HepG2 (cell line): ENCODE measurements at regions not wholly inside any gene's neighbourhood (a gene's known extent, or its start where the extent isn't known, plus 50 kb on each side); places are given as distances from the start of the nearest gene placed in this dataset.

Source experiments
- ATAC-seq: fragments of 200-7000 bp; cut with Tn5 transposase; 3 replicates; pipeline ENCODE4 v1.9.1; 2020; ENCODE audit warnings: mild to moderate bottlenecking, moderate library complexity
- BruUV-seq: library from RNA; stranded (reverse); fragments of 400-500 nt; replicated peaks from 2 replicates; lab custom pipeline; 2021; lab: Mats Ljungman, UMichigan
- CTCF ChIA-PET: fragments of 300-600 bp; formaldehyde crosslinking; extraction: SDS; loops from one replicate; lab custom pipeline; 2021; ENCODE audit warnings: low total read pairs, inconsistent platforms, low intra/inter-chr PET ratio; lab: Yijun Ruan, JAX
- POLR2A ChIA-PET: fragments of 350-600 bp; sonication (Branson Sonifier 250); formaldehyde crosslinking; loops from one replicate; lab custom pipeline; 2020; ENCODE audit warnings: antibody characterized with exemption, inconsistent platforms; lab: Yijun Ruan, JAX
- DNase-seq: peaks from one replicate; pipeline ENCODE4 v3.0.0-alpha.2; 2015; ENCODE audit warnings: low spot score
- FAIRE-seq: peaks from 3 replicates; lab custom pipeline; 2011; peaks lifted over from hg19 to GRCh38; lab: Jason Lieb, UNC
- H2AFZ ChIP-seq: one replicate; pipeline ENCODE4 v1.6.1; 2011; ENCODE audit warnings: low read length, inconsistent platforms
- H3K27ac ChIP-seq: fragments of 300-600 bp; 3 replicates; pipeline ENCODE4 v1.8.0; 2011; ENCODE audit warnings: mixed run types, mild to moderate bottlenecking, mixed read lengths, low read length, inconsistent platforms; ENCODE audit not compliant: insufficient read depth; ENCODE audit errors: extremely low read length
- H3K27me3 ChIP-seq, 2 experiments: fragments of 200-600 bp in 1 of 2; 2 replicates in 1 of 2; 3 replicates in 1 of 2; pipeline versions ENCODE4 v1.6.0 to v1.8.0; 2011; ENCODE audit warnings: low read length in 2 of 2, mild to moderate bottlenecking in 2 of 2, moderate library complexity in 2 of 2, inconsistent platforms in 1 of 2; ENCODE audit not compliant: insufficient read depth in 2 of 2, control insufficient read depth in 1 of 2
- H3K36me3 ChIP-seq, 2 experiments: fragments of 200-600 bp in 1 of 2; replicated peaks in 1 of 2; 2 replicates in 1 of 2; 3 replicates in 1 of 2; pipeline versions ENCODE4 v1.5.1 to v1.8.0; 2011; ENCODE audit warnings: low read length in 2 of 2, inconsistent platforms in 1 of 2; ENCODE audit not compliant: insufficient read depth in 2 of 2, control insufficient read depth in 1 of 2
- H3K4me1 ChIP-seq: 2 replicates; pipeline ENCODE4 v1.5.1; 2012; ENCODE audit warnings: low read length, inconsistent platforms; ENCODE audit not compliant: insufficient read depth
- H3K4me2 ChIP-seq: 2 replicates; pipeline ENCODE4 v1.6.0; 2011; ENCODE audit warnings: low read depth, low read length, inconsistent platforms
- H3K4me3 ChIP-seq, 3 experiments: fragments of 200-600 bp in 1 of 3; sonication (generic), shearing (Covaris generic) in 1 of 3; replicated peaks in 1 of 3; 2 replicates each; pipeline ENCODE4 v1.5.1; 2011 to 2016; ENCODE audit warnings: low read length in 3 of 3, inconsistent platforms in 2 of 3, low read depth in 2 of 3, mild to moderate bottlenecking in 2 of 3, control low read depth in 1 of 3, mixed read lengths in 1 of 3; ENCODE audit not compliant: insufficient read depth in 1 of 3
- H3K79me2 ChIP-seq: one replicate; pipeline ENCODE4 v1.6.1; 2011; ENCODE audit warnings: low read length, inconsistent platforms; ENCODE audit not compliant: insufficient read depth
- H3K9ac ChIP-seq: 2 replicates; pipeline ENCODE4 v1.6.0; 2011; ENCODE audit warnings: mild to moderate bottlenecking, low read depth, low read length, inconsistent platforms; ENCODE audit not compliant: insufficient read depth
- H3K9me3 ChIP-seq: 2 replicates; pipeline ENCODE4 v1.5.1; 2012; ENCODE audit warnings: mild to moderate bottlenecking, low read length
- H4K20me1 ChIP-seq: 2 replicates; pipeline ENCODE4 v1.6.0; 2011; ENCODE audit warnings: inconsistent platforms, mild to moderate bottlenecking, low read length, moderate library complexity; ENCODE audit not compliant: insufficient read depth
- CBX1 ChIP-seq: IDR thresholded peaks from one replicate; pipeline ENCODE4 v1.6.1; 2016; ENCODE audit warnings: antibody characterized with exemption, low read depth
- FIP1L1 ChIP-seq: fragments of 200-400 bp; formaldehyde crosslinking; IDR thresholded peaks from 2 replicates; pipeline ENCODE4 v1.6.1; 2018; ENCODE audit warnings: low read depth, mild to moderate bottlenecking, low read length, moderate library complexity, borderline replicate concordance; ENCODE audit not compliant: insufficient read depth
- HOXA5 ChIP-seq: sonication (generic); formaldehyde crosslinking; IDR thresholded peaks from 2 replicates; pipeline ENCODE4 v1.4.0; 2020; ENCODE audit warnings: missing genetic modification reagents
- PHF8 ChIP-seq: sonication (generic); formaldehyde crosslinking; IDR thresholded peaks from 2 replicates; pipeline ENCODE4 v1.5.0; 2020; ENCODE audit warnings: missing genetic modification reagents
- SRSF4 ChIP-seq: fragments of 200-400 bp; formaldehyde crosslinking; IDR thresholded peaks from one replicate; pipeline ENCODE4 v1.6.1; 2018; ENCODE audit warnings: mild to moderate bottlenecking, low read depth, low read length, moderate library complexity; ENCODE audit not compliant: poor library complexity, severe bottlenecking
- WGBS: methylation state at CpG from one replicate; pipeline ENCODE4 v1.1.6; 2017; ENCODE audit warnings: low lambda C conversion rate; 5-methylcytosine and 5-hydroxymethylcytosine counted together
- in situ Hi-C: cut with HindIII; loops from 2 replicates; pipeline ENCODE4 v1.10.0; 2017; ENCODE audit warnings: low pct_unique_long_range_greater_than_20kb; ENCODE audit not compliant: extremely low pct_ligation_motif_present
- intact Hi-C: fragments of 100-400 bp; cut with micrococcal nuclease; formaldehyde crosslinking; loops from one replicate; pipeline ENCODE4 v1.10.0; 2022; ENCODE audit not compliant: unreplicated experiment
- small RNA-seq, 3 experiments: library from RNA; depleted of rRNA; stranded (forward); fragments of <200 nt; gene quantifications; one replicate each; pipeline ENCODE3, GENCODE V24; 2012; ENCODE audit warnings: low read depth in 2 of 3, low replicate concordance in 1 of 3; ENCODE audit not compliant: insufficient read length in 3 of 3, insufficient read depth in 2 of 3

- in situ Hi-C loops: no loop called here
- H3K9ac ChIP-seq: no peak overlapping the region
- FAIRE-seq: no peak
- H4K20me1 ChIP-seq: no peaks in the 10 kb centered on the region
- ATAC-seq: no peak
- H3K27me3 ChIP-seq: peaks cover 0 to 3% of the 10 kb centered on the region in 2 experiments; a peak in 1 of 5 replicates
- intact Hi-C loops: no loop called here
- POLR2A ChIA-PET: no interaction called here
- H3K4me2 ChIP-seq: no peak overlapping the region
- no peak for TF ChIP-seq PHF8 (CRISPR knock-in tag)
- TF ChIP-seq FIP1L1: no peak
- TF ChIP-seq HOXA5 (CRISPR knock-in tag): no peak
- H3K79me2 ChIP-seq: no peaks in the 10 kb centered on the region
- H3K4me3 ChIP-seq: no peak overlapping the region
- H3K9me3 ChIP-seq: no peaks in the 10 kb centered on the region
- no peak overlapping the region for H2AFZ ChIP-seq
- BruUV-seq: no TSS peak
- no peaks in the 10 kb centered on the region for H3K36me3 ChIP-seq
- H3K27ac ChIP-seq: no peak overlapping the region
- 48% methylated on average over 11 of the region's 15 CpGs for WGBS
- H3K4me1 ChIP-seq: no peaks in the 10 kb centered on the region
- CTCF ChIA-PET: no interaction called here
- DNase-seq: no peak
These were observed 50.8 kb upstream of the MYCN start for GRCh38 chr2:15889442-15890123.

GRCh38 chr2:15890124-15890754 is 50.1 kb upstream of the MYCN start:
- 55% methylated on average over 16 of the region's 18 CpGs for WGBS
- Histone ChIP-seq H3K4me2 (no peak overlapping the region), H3K9me3 (no peaks in the 10 kb centered on the region), H3K36me3 (no peaks in the 10 kb centered on the region), H3K4me1 (no peaks in the 10 kb centered on the region), H4K20me1 (no peaks in the 10 kb centered on the region), H3K27me3 (peaks cover 0 to 3% of the 10 kb centered on the region in 2 experiments; a peak in 1 of 5 replicates), H3K79me2 (no peaks in the 10 kb centered on the region), H3K27ac (no peak overlapping the region), H3K9ac (no peak overlapping the region), H2AFZ (no peak overlapping the region), H3K4me3 (no peak overlapping the region)
- intact Hi-C loops (no loop called here), in situ Hi-C loops (no loop called here)
- no peak for DNase-seq
- ChIA-PET POLR2A (no interaction called here), CTCF (no interaction called here)
- no peak for FAIRE-seq
- no peak for ATAC-seq
- BruUV-seq: no TSS peak
- TF ChIP-seq CBX1: no peak
- no peak for TF ChIP-seq SRSF4

Small RNAs in the stretch of these regions (small RNA-seq; reads per million reads assigned to genes)
- 0 reads per million in 3 experiments for gene RNU5E-7P
